Spleen (tissue), 7 donors: ENCODE measurements at regions not wholly inside any gene's neighbourhood (a gene's known extent, or its start where the extent isn't known, plus 50 kb on each side); places are given as distances from the start of the nearest gene placed in this dataset.

Experiments used
- CTCF ChIP-seq, 11 experiments: fragments of 200-600 bp in 7 of 11; fragments of 450-650 bp in 4 of 11; sonication (generic) in 4 of 11; IDR thresholded peaks in 8 of 11; conservative IDR thresholded peaks in 3 of 11; 1 replicate in 7 of 11; 2 replicates in 4 of 11; pipeline versions ENCODE4 v1.4.0 to v1.8.0; 2016 to 2021; ENCODE audit warnings: antibody characterized with exemption in 11 of 11, inconsistent platforms in 4 of 11, mild to moderate bottlenecking in 1 of 11
- POLR2A ChIP-seq, 3 donors: fragments of 450-650 bp; IDR thresholded peaks; one replicate each; pipeline ENCODE4 v1.5.1; 2017; ENCODE audit warnings: antibody characterized with exemption in 3 of 3, mild to moderate bottlenecking in 1 of 3
- POLR2AphosphoS5 ChIP-seq, 3 donors: sonication (generic); formaldehyde crosslinking; IDR thresholded peaks; one replicate each; pipeline ENCODE4 v1.5.1; 2017; ENCODE audit warnings: antibody characterized with exemption in 3 of 3
- donor health status: DM: no; HTN: no; CAD: no; lungs with moderate emphysema.
- donor health status: DM: no; HTN: no; CAD: no.
- donor health status: DM: no; HTN: no; CAD: no.

- no peak for TF ChIP-seq CTCF (IDR thresholded peaks at IDR 0.05 in 8 of 11, conservative IDR thresholded peaks at IDR 0.05 in 3 of 11)
- TF ChIP-seq POLR2A (IDR thresholded peaks at IDR 0.05) = no peak
- TF ChIP-seq POLR2AphosphoS5 (IDR thresholded peaks at IDR 0.05) = no peak
Observed at GRCh38 chr10:8978100-8978499, 923.6 kb downstream of the GATA3 start.
